GM18861 (cell line): ENCODE measurements at regions not wholly inside any gene's neighbourhood (a gene's known extent, or its start where the extent isn't known, plus 50 kb on each side); places are given as distances from the start of the nearest gene placed in this dataset.
"Not testable (repeated sequence)": the region's sequence is repeated elsewhere in the genome, so short reads cannot be mapped to it uniquely, and the experiment has no call there.

Experiments used
- ATAC-seq: cut with Tn5 transposase; IDR thresholded peaks from one replicate; pipeline ENCODE4 v1.9.1; 2021; ENCODE audit not compliant: unreplicated experiment

DNA sequence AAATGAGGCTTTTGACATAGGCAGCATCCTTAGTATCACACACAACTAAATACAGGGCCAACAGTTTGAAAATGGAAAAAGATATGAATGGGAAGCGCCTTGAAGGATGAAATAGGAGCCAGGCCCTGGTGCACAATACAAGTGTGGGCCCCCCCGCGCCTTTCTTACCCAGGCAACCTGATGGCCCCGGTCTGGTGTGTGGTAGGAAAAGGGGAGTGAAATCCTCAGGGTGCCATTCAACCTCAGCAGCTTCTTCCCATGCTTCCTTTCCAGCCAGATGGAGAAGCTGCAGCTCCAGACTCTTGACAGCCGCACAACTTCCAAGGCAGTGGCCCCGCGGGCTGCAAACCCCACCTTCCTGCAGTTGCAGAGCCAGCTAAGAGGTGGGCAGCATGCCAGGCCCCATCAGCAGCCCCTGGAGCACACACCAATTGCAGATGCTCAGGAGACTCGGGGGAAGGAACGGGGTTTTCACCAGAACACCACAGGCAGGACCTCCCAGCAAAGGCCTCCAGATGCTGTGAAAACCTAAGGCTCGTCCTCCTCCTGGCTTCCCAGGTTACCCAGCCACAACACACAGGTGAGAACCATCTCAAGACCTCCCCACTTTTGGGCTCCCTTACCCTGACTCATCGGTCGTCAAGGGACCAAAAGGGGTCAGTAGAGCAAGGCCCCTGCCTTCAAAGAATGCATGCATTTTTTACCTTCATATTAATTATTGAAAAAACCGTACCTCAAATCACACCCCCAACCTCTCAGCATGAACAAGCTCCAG, 101.6 kb downstream of the CPN2 start:
- ATAC-seq = no peak

DNA sequence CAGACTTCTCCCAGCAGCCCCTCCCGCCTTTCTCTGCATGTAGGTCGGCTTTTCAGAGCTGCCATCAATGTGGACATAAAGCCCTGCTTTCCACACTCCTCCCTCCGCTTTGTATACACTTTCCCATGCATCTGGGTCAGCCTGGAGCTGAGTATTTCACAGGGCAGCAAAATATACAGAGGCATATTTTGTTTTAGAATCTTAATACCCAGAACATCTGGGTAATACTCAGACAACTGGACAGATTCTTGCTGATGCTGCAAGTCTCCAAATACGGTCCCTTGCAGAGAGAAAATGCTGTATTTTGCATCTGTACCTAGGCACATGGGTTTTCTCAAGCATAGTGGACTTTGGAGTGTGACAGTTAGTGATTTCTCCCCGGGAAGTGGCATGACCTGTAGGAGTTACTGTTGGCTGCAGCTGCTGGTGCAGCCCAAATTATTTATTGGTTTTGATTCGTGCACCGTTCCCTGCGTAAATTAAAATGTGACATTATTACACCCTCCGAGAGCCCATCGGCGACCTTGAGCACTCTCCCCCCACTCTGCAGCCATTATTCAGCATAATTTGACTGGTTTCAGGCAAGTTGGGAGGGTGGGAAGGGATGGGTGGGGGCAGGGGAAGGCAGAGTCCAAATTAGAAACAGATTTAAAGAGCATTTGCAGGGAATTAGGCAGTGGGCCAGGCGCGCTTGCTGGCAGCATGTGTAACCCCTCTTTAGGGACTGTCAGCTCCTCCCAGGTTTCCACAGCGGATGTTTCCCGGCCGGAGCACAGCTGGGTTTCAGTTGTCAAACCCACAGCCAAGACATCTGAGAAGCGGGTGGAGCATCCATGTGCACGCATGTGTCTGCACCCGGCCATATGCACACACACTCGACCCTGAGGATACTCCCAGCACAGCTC, 100.8 kb downstream of the CPN2 start:
- no peak for ATAC-seq

DNA sequence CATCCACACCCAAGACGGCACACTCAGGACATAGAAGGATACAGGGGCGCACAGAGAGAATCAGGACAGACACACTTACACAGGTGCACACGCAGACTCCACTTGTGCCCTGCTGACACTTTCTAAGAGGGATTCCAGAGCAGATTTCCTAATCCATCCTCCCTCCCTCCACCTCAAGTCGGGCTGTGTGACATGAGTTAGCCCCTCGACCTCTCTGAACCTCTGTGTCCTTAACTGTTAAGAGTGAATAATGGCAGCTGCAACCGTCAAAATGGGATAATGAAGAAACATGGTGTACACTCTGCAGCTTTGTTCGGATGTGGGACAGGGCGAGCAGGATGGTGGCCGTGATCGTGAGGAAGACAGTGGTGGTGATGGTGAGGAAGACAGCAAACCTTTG, 100.1 kb downstream of the CPN2 start:
- ATAC-seq = no peak

DNA sequence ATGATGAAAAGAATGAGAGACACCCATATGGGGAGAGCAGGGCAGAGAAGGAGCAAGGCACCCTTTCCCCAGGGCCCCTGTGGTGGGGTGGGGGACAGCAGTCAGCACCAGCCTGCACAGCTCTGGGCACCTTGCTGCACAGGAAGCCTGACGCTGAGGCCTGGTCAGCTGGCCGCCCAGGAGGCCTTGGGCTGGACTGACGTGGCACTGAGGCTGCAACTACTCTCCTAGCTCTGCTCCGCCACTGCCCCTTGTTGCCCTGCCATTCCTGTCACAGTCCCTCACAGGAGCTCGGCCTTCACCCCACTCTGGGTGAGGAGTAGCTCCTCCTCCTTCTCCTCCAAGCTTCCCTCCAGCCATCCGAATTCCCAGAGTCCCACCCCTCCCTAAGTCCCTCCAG, 99.7 kb downstream of the CPN2 start:
- ATAC-seq = no peak

DNA sequence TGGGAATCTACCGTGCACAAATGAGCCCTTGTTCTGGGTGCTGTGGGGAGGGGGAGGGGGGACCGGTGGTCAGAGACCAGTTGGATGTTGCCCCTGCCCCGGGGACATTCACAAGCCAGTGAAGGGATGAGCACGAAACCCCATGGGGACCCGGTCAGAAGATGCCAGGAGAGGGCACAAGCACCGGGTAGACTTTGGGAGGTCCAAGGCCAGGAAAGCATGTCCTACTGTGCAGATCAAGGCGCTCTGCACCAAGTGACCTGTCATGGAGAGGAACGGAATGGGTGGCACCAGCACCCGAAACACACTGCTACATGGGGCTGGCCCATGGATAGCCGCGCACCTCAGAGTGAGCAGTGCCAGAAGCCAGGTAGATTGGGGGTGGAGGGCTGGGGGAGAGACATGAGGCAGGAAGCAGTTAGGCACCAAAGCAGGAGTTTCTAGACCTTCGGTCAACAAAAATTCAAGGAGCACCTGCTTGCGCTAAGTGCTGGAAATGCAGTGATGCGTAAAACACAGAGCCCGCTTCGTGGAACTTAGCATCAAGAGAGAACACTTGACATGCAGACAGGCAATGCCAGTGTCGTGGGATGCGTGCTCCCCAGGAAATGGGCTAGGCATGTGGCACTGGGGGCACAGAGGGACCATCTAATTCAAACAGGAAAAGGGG, 99.1 kb downstream of the CPN2 start:
- no peak for ATAC-seq

DNA sequence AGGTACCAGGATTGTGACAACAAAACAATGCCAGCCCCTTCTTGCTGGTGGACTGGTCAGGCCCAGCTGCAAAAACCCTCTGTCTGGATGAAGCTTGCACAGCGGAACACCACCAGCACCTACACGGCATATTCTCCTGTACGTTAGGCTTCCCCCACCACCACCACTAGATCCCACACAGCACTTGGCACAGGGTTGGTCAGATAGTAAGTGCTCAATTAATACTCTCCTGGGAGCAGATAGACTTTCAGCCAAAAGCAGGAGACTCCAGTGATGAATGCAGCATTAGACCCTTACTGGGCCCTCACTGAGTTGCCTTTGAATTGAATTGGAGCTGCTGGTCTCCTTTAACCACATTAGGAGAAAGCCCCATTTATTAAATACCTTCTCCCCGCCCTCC, 97.9 kb downstream of the CPN2 start:
- no peak for ATAC-seq

DNA sequence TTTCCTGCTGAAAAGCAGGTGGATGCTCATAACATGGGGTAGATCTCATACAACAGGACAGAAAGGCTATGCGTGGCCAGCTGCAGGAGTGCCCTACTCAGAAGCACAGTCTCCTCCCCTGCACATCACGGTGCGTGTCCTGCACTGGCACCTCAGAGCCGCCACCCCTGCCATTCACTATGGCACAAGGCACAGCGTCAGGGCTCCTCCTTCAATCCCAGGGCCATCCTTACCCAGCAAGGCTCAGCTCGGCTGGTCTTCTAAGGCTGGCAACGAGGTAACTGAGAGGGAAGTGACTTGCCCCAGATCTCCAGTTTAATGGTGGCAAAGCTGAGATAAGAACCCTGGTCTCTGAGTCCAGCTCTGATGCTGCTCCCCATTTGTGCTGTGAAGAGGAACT, 97.1 kb downstream of the CPN2 start:
- ATAC-seq = no peak

DNA sequence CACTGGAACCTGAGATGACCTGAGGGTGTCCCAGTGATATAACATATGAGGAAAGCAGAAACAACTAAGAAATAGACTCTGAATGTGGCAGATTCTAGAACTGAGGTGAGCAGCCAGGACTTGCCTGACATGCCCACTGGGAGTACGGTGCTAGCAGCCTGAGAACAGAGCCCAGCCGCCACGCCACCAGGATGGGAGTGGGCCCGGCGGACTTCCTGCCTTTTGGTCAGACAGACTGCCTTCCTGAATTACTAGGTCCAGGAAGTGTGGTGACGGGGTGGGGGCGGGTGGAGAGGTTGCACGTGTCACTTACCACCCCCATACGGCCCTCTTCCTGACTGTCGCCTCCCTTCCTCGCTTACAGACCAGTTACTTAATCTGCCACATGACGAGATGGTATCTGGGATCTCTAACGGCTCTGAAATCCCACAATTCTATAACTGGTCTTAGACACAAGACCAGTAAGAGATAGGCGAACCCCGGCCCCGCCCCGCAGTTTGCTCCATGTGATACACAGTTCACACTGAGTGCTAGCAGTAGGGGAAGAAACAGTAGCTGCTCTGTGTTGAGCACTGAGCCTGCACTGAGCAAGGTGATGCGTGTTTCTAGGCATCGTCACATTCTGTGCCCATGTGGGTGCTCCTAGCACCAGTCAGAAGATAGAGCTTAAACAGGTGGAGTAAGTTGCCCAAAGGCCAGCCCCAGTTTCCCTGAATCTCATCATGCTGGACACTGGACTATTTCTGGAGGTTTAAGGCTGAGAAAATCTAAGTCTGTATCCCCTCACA, 95.7 kb downstream of the CPN2 start:
- peak; percentile 63 for ATAC-seq

DNA sequence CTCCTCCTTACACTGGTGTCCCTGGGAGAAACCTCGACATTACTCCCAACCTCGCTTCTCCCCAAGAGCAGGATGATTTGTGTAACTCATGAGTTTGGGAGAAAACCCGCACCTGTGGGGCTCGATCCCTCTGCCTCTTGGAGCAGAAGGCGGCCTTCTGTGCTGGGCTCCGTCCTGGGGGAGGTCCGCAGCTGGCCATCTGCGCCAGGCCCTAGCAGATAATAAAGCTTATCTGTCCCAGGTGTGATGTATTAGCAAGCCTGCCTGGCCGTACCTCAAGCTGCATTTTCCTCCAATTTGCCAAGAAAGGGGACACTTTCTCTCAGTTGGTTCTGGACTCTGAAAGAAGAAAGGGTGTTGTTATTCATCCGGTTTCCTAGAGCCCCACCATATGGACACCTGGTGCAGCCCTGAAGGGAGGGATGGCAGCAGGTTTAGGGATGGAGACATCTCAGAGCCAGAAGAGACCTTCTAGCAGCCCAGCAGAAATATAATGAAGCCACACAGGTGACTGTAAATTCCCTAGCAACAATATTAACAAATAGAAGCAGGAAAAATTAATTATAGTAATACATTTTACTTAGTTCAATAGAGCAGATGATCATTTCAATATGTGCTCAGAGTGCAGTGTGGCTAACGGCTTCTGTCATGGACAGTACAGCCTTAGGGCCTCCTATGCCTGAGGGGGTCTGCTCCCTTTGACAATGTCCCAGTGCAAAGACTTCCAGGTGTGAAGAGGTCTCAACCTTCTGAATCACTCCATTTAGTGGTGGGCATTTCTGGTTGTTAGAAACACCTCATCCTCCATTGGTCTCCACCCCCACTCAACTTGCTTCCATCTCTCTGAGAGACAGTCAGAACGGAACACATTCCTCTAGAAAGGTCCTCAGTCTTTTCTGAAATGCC, 94.8 kb downstream of the CPN2 start:
- no peak for ATAC-seq

DNA sequence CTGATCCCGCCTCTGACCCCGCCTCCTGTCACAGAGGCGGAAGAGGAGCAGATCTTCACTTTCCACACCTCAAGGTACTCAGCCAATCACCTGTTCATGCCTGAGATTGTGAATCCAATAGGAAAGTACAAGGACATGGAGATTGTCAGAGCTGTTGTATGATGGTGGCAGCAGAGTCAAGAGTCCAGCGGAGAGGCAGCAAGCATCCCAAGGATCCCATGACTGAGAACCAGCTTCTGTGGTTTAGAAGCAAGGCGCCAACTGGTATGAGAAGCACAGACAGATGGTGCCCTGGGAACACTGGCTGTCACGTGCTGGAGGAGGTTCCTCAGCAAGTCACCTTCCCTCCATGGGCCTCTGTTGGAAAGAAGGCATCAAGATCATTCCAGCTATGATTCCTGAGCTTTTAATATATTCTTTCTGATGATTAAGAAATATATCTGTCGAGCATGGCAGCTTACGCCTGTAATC, 93.9 kb downstream of the CPN2 start:
- no peak for ATAC-seq

DNA sequence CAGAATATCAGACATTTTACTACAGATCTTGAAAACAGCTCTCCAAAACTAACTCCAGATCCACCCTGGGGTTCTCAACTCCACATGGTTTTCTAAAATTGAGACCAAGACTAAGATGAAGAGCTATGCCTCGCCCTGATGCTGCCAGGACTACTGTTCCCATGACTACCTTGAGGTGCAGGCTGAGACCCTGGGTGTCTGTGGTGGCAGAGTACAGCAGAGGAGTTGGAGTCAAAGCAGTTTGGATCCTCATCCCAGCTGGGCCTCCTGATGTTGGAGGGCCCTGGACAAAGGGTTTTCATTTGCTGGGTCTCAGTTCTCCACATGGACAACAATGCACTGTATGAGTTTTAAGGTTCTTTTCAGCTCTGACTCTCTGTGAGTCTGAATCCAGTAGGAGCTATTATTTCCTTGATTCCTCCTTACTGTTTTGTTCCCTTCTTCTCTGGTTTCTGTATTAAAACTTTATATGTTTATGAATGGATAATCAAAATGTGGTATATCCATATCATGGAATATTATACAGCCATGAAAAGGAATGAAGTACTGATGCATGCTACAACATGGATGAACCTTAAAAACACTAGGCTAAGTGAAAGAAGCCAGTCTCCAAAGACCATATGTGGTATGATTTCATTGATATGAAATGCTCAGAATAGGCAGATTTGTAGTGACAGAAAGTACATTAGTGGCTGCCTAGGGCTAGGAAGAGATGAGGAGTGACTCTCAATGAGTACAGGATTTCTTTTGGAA, 93.0 kb downstream of the CPN2 start:
- ATAC-seq = no peak

DNA sequence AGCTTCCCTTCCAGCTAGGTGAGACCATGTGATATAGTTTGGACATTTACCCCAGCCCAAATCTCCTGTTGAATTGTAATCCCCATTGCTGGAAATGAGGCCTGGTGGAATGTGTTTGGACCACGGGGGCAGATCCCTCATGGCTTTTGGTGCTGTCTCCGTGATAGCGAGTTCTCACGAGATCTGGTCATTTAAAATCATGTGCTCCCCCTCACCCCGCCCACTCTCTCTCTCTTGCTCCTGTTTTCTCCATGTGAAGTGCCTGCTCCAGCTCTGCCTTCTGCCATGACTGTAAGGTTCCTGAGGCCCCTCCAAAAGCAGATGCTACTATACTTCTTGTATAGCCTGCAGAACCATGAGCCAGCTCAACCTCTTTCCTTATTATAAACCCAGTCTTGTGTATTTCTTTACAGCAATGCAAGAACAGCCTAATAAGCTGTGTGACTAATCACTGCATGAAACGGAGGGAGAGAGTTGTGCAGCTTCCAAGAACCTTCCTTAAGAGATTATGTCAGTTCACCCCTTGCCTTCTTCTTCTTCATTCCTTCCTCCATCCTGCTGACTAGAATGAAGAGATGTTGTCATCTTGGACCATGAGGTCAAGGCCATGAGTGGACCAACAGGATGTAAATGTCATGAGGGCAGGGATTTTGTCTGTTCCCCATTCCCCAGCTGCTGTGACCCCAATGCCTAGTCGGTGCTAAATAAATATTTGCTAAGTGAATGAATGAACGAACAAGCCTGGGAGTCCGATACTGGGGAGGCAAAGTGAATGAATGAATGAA, 91.0 kb downstream of the CPN2 start:
- ATAC-seq = no peak

DNA sequence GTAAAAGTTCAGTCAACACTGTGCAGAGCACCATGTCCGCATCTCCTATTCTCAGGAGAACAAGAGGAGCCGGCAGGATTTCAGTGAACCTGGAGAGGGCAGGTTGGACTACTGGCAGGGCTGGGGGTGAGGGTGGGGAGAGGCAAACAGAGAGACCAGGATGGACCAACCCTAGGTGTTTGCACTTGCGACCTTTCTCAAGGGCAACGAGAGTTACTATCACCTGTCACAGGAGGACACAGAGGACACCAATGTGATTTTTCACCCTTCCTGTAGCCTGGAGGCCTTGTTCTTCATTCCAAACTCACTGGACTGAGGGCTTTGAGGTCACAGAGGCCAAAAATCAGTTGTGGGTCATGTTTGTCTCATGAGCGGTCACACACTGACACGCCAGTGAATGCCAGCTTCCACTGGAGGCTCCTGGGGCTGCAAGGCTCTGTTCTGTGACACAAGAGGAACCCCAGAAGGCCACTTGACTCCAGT, 89.5 kb downstream of the CPN2 start:
- ATAC-seq = no peak

DNA sequence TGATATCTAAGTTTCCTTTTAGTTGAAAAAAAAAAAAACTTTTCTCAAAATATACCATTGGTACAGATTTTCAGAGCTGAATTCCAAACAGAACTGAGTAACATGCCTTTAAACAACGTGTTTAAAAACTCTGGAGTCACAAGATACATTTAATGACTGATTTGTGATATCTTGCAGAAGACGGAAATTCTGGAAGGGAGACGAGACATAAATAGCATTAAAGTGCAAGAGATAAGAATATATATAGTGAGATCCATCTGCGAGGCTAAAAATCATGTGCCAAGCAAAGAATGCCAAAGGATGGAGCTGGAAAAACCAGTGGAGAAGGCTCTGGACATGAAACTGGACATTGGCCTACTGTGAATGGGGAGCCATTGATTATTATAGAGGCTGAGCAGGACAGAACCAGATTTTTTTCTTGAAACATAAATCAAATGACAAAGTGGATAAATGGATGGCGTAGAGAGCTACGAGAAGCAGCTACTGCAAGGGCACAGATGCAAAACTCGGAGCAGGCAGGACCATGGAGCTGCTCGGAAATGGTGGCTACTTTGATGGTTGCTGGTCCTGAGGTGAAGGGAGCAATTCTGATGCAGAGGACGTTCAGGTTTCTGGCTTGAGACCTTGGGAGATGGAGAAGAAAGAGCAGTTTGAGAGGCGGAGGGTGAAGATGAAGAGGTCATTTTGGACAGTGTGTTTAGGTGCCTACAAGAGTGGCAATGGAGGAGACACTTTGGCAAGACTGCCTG, 88.8 kb downstream of the CPN2 start:
- ATAC-seq = no peak

DNA sequence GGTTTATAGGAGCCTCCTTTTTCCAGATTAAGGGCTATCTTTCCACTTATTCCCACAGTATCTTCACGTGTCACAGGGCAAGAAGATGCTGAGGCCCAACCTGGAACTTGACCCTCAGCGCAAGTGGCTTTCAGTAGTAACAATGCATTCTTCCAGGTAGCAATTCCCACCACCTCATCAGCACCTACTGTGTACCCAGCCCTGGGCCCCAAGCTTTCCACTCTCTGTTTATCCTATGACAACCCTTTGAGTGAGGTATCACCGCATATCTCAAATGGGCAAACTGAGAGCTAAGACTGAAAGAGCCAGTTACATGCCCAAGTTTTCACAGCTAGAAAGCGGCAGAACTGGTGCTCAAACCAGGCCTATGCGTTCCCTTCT, 88.2 kb downstream of the CPN2 start:
- no peak for ATAC-seq

DNA sequence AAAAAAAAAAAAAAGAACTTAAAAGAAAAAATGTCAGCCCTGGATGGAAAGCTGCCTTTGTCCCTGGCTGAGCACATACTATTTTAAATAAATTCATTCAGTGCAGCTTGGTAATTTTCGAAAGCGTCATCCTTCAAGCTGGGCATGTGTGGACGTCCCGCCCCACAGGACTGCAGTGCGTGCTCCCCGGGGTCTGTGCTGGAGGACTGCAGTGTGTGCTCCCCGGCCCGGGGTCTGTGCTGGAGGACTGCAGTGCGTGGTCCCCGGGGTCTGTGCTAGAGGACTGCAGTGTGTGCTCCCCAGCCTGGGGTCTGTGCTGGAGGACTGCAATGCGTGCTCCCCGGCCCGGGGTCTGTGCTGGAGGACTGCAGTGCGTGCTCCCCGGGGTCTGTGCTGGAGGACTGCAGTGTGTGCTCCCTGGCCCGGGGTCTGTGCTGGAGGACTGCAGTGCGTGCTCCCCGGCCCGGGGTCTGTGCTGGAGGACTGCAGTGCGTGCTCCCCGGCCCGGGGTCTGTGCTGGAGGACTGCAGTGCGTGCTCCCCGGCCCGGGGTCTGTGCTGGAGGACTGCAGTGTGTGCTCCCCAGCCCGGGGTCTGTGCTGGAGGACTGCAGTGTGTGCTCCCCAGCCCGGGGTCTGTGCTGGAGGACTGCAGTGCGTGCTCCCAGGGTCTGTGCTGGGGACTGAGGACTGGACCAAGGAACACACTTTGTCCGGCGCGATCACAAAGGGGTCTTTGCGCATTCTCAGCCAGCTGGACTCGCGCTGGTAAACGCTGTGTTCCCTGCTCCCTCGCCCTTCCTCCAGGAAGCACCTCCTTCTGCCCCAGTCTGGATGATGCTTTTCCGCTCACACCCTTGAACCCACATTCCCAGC, 86.3 kb downstream of the CPN2 start:
- not testable (repeated sequence) for ATAC-seq

DNA sequence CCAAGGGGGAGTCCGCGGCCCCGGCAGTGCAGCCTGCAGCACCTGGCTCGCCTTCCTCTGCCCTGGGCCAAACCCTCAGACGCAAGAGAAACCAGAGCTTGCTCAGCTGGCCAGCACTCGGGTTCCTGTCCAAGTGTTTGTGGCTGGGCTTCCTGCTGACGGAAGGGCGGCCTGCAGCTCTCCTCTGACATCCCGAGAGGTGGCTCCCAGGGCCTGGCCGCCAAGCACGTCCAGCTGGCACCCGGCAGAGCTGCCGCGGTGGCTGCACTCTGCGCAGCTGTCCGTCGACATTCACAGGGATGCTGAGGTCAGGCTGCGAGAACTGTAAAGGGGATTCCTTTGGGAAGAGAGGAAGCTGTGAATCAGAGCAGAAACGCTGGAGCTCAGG, 85.6 kb downstream of the CPN2 start:
- no peak for ATAC-seq
